B cell (primary cell): ENCODE measurements at regions not wholly inside any gene's neighbourhood (a gene's known extent, or its start where the extent isn't known, plus 50 kb on each side); places are given as distances from the start of the nearest gene placed in this dataset.

Experiments used
- ATAC-seq: fragments of 200-7000 bp; cut with Tn5 transposase; one replicate; pipeline ENCODE4 v1.10.0; 2021; ENCODE audit warnings: low read depth, mild to moderate bottlenecking, moderate number of reproducible peaks, moderate library complexity
- CTCF ChIA-PET: fragments of 350-600 bp; sonication (Branson Sonifier 250); formaldehyde crosslinking; loops from one replicate; lab custom pipeline; 2021; ENCODE audit warnings: antibody characterized with exemption, inconsistent platforms; lab: Charles Lee
- POLR2A ChIA-PET: fragments of 350-600 bp; sonication (Branson Sonifier 250); formaldehyde crosslinking; loops from one replicate; lab custom pipeline; 2021; ENCODE audit warnings: antibody characterized with exemption; lab: Charles Lee
- DNase-seq: peaks from one replicate; pipeline ENCODE4 v3.0.0; 2013
- H2AFZ ChIP-seq: 2 replicates; pipeline ENCODE4 v1.6.1; 2012; ENCODE audit warnings: mild to moderate bottlenecking, low read depth, low read length; ENCODE audit not compliant: insufficient read depth, poor library complexity, severe bottlenecking
- H3K27ac ChIP-seq, 2 donors: 1 replicate in 1 of 2; 2 replicates in 1 of 2; pipeline ENCODE4 v1.5.1; 2012 to 2013; ENCODE audit warnings: low read length in 2 of 2, mild to moderate bottlenecking in 2 of 2, moderate library complexity in 1 of 2
- H3K27me3 ChIP-seq, 4 experiments: fragments of 200-600 bp in 1 of 4; sonication (generic) in 1 of 4; replicated peaks in 1 of 4; 1 replicate in 2 of 4; 2 replicates in 2 of 4; pipeline versions ENCODE4 v1.6.1 to v1.7.0; 2013 to 2016; ENCODE audit warnings: low read length in 3 of 4, mild to moderate bottlenecking in 2 of 4, mixed read lengths in 1 of 4, moderate library complexity in 1 of 4; ENCODE audit not compliant: insufficient read depth in 4 of 4, control insufficient read depth in 3 of 4; ENCODE audit errors: control extremely low read depth in 1 of 4
- H3K36me3 ChIP-seq, 2 experiments: replicated peaks in 1 of 2; 1 replicate in 1 of 2; 2 replicates in 1 of 2; pipeline versions ENCODE4 v1.6.1 to v1.7.1; 2013; ENCODE audit warnings: low read length in 1 of 2; ENCODE audit not compliant: insufficient read depth in 2 of 2, control insufficient read depth in 1 of 2; ENCODE audit errors: control extremely low read depth in 1 of 2, extremely low read depth in 1 of 2
- H3K4me1 ChIP-seq, 2 donors: fragments of 200-600 bp in 1 of 2; sonication (generic) in 1 of 2; 1 replicate in 1 of 2; 2 replicates in 1 of 2; pipeline versions ENCODE4 v1.5.1 to v1.6.1; 2013 to 2017; ENCODE audit warnings: low read length in 2 of 2; ENCODE audit not compliant: control insufficient read depth in 2 of 2, insufficient read depth in 2 of 2
- H3K4me2 ChIP-seq: replicated peaks from 2 replicates; pipeline ENCODE3; 2012; ENCODE audit warnings: mild to moderate bottlenecking, low read depth, low read length; ENCODE audit not compliant: poor library complexity, severe bottlenecking
- H3K4me3 ChIP-seq, 5 experiments: fragments of 200-600 bp in 1 of 5; sonication (generic) in 1 of 5; 1 replicate in 3 of 5; 2 replicates in 2 of 5; pipeline versions ENCODE4 v1.5.1 to v1.7.0; 2011 to 2016; ENCODE audit warnings: low read length in 4 of 5, mild to moderate bottlenecking in 4 of 5, low read depth in 2 of 5, control low read depth in 1 of 5, moderate library complexity in 1 of 5; ENCODE audit not compliant: insufficient read depth in 1 of 5; ENCODE audit errors: control extremely low read depth in 1 of 5, extremely low read depth in 1 of 5
- H3K79me2 ChIP-seq: fragments of 200-600 bp; sonication (generic); one replicate; pipeline ENCODE4 v1.6.0; 2016; ENCODE audit warnings: low read length; ENCODE audit not compliant: control insufficient read depth, insufficient read depth
- H3K9ac ChIP-seq: fragments of 200-600 bp; sonication (generic); 2 replicates; pipeline ENCODE4 v1.6.1; 2017; ENCODE audit warnings: mild to moderate bottlenecking, low read length, moderate library complexity
- H3K9me3 ChIP-seq, 3 donors: one replicate each; pipeline versions ENCODE4 v1.6.1 to v1.7.1; 2013; ENCODE audit warnings: low read length in 2 of 3; ENCODE audit not compliant: control insufficient read depth in 2 of 3, insufficient read depth in 1 of 3; ENCODE audit errors: control extremely low read depth in 1 of 3
- H4K20me1 ChIP-seq: 2 replicates; pipeline ENCODE4 v1.6.0; 2012; ENCODE audit warnings: mild to moderate bottlenecking, low read length; ENCODE audit not compliant: insufficient read depth, control insufficient read depth, poor library complexity, severe bottlenecking
- H3K27ac Mint-ChIP-seq: one replicate; pipeline ENCODE4 v1.8.0; 2021; ENCODE audit warnings: mixed read lengths
- H3K27me3 Mint-ChIP-seq: one replicate; pipeline ENCODE4 v1.8.0; 2021; ENCODE audit warnings: mixed read lengths
- H3K4me1 Mint-ChIP-seq: one replicate; pipeline ENCODE4 v1.8.0; 2021; ENCODE audit warnings: mixed read lengths
- H3K4me3 Mint-ChIP-seq: one replicate; pipeline ENCODE4 v1.8.0; 2021; ENCODE audit warnings: mixed read lengths
- H3K9me3 Mint-ChIP-seq: one replicate; pipeline ENCODE4 v1.8.0; 2022; ENCODE audit warnings: mixed read lengths; ENCODE audit not compliant: insufficient read depth
- EZH2 ChIP-seq: IDR thresholded peaks from 2 replicates; pipeline ENCODE4 v1.6.1; 2012; ENCODE audit warnings: borderline replicate concordance, low read depth, mild to moderate bottlenecking, moderate library complexity, low read length; ENCODE audit not compliant: insufficient read depth, poor library complexity, severe bottlenecking
- WGBS: methylation state at CpG from one replicate; pipeline ENCODE4 v1.1.5; 2013; ENCODE audit warnings: missing lambda C conversion rate; ENCODE audit not compliant: insufficient coverage; 5-methylcytosine and 5-hydroxymethylcytosine counted together
- intact Hi-C: fragments of 100-400 bp; cut with micrococcal nuclease; formaldehyde crosslinking; loops from one replicate; pipeline ENCODE4 v1.10.0; 2022
- TF ChIP-seq, protein P1 (sequence below): fragments of 200-600 bp; IDR thresholded peaks from one replicate; pipeline ENCODE4 v1.8.0; 2022; ENCODE audit warnings: antibody characterized with exemption, mild to moderate bottlenecking

DNA sequence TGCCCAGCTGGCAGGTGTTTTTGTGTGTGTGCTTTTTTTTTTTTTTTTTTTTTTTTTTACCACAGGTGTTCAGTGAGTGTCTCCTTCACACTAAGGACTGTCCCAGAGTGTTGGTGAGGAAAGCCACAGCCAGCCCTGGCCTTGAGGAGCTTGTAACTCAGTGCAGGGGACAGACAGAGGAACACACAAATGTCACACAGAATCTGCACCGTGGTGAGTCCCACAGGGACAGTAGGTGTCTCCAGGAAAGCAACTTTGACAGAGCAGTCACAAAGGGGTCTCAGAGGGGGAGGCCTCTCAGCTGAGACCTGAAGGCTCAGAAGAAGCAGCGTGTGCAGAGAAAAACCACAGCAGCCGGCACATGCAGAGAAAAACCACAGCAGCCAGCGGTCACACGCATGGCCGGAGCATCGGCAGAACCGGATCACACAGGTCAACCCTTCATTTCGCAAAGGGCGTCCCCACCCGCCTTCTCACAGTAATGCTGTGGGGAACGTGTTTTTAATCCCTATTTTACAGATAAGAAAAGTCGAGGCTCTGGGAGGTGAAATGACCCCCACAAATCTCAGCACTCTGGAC is 101.7 kb upstream of the PRR5 start:
- Mint-ChIP-seq H3K4me3 (no peak overlapping the region), H3K9me3 (no peaks in the 10 kb centered on the region), H3K27ac (no peak overlapping the region), H3K4me1 (no peaks in the 10 kb centered on the region), H3K27me3 (peaks cover 20% of the 10 kb centered on the region)
- Histone ChIP-seq H3K4me1 (no peaks in the 10 kb centered on the region), H2AFZ (no peak overlapping the region), H3K27ac (no peak overlapping the region), H3K27me3 (peaks cover 0 to 8% (median 0%) of the 10 kb centered on the region in 4 experiments), H3K79me2 (no peaks in the 10 kb centered on the region), H3K9me3 (no peaks in the 10 kb centered on the region), H3K4me2 (no peak overlapping the region), H3K9ac (no peak overlapping the region), H4K20me1 (no peaks in the 10 kb centered on the region), H3K36me3 (no peaks in the 10 kb centered on the region), H3K4me3 (no peak overlapping the region)
- intact Hi-C loops: no loop called here
- POLR2A ChIA-PET: no interaction called here
- no peak for ATAC-seq
- WGBS: 61% methylated on average over 13 of the region's 13 CpGs
- CTCF ChIA-PET: interaction anchor here (0.6 to 0.9 kb wide), 2 partner anchors 26 to 1207 kb away, joined by 3 read pairs; no protein-coding TSS in a partner anchor
- TF ChIP-seq, protein P1, sequence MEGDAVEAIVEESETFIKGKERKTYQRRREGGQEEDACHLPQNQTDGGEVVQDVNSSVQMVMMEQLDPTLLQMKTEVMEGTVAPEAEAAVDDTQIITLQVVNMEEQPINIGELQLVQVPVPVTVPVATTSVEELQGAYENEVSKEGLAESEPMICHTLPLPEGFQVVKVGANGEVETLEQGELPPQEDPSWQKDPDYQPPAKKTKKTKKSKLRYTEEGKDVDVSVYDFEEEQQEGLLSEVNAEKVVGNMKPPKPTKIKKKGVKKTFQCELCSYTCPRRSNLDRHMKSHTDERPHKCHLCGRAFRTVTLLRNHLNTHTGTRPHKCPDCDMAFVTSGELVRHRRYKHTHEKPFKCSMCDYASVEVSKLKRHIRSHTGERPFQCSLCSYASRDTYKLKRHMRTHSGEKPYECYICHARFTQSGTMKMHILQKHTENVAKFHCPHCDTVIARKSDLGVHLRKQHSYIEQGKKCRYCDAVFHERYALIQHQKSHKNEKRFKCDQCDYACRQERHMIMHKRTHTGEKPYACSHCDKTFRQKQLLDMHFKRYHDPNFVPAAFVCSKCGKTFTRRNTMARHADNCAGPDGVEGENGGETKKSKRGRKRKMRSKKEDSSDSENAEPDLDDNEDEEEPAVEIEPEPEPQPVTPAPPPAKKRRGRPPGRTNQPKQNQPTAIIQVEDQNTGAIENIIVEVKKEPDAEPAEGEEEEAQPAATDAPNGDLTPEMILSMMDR: no peak
- TF ChIP-seq EZH2: no peak
- DNase-seq: no peak

DNA sequence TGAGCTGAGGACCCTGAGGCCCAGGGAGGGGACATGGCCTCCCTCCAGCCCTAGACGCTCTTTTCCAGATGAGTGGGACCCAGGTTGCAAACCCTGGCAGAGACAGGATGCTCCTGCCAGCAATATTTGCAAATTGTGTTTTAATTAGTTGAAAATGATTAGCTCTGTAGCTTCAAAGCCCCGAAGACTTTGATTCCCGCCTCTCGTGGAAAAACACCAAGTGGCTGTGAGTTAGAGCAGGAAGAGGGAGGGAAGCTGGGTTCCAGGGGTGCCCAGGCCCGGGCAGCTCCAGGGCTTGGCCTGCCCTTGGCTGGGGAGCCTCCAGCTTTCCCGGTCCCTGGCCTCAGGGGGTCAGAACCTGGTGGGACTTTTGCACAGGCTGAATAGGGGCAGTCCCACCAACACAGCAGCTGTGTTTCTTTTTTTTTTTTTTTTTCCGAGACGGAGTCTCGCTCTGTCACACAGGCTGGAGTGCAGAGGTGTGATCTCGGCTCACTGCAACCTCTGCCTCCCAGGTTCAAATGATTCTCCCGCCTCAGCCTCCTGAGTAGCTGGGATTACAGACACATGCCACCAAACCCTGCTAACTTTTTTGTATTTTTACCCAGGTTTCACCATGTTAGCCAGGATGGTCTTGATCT is 101.6 kb upstream of the RTL6 start:
- H3K9me3 ChIP-seq: no peaks in the 10 kb centered on the region
- no peak for TF ChIP-seq EZH2
- TF ChIP-seq, protein P1: no peak
- Mint-ChIP-seq H3K27me3 (peaks cover 23% of the 10 kb centered on the region), H3K4me1 (no peaks in the 10 kb centered on the region), H3K4me3 (no peak overlapping the region), H3K9me3 (no peaks in the 10 kb centered on the region), H3K27ac (no peak overlapping the region)
- no peak for ATAC-seq
- H3K9ac ChIP-seq: no peak overlapping the region
- H3K4me3 ChIP-seq: no peak overlapping the region
- H3K36me3 ChIP-seq: no peaks in the 10 kb centered on the region
- DNase-seq: no peak
- no peaks in the 10 kb centered on the region for H4K20me1 ChIP-seq
- H3K27me3 ChIP-seq: peaks cover 0 to 9% (median 0%) of the 10 kb centered on the region in 4 experiments
- ChIA-PET POLR2A (no interaction called here), CTCF (interaction anchor here (0.9 kb wide), 1 partner anchor 26 kb away, joined by 3 read pairs; no protein-coding TSS in a partner anchor)
- no peaks in the 10 kb centered on the region for H3K79me2 ChIP-seq
- no peaks in the 10 kb centered on the region for H3K4me1 ChIP-seq
- WGBS: 80% methylated on average over 10 of the region's 11 CpGs
- H3K4me2 ChIP-seq: no peak overlapping the region
- no peak overlapping the region for H3K27ac ChIP-seq
- no peak overlapping the region for H2AFZ ChIP-seq
- intact Hi-C loops: no loop called here
